ENCODE measurements at regions not wholly inside any gene's neighbourhood (a gene's known extent, or its start where the extent isn't known, plus 50 kb on each side); places are given as distances from the start of the nearest gene placed in this dataset.

GRCh38 chr2:220962556-220962955, 609.5 kb downstream of the EPHA4 start:
- DNase-seq = no peak

- DNase-seq = no peak
Measured at GRCh38 chr2:220963076-220963475, 609.0 kb downstream of the EPHA4 start.

- no peak for DNase-seq
Measured at GRCh38 chr2:220963930-220964329, 608.2 kb downstream of the EPHA4 start.

- DNase-seq = no peak
Measured at GRCh38 chr2:220966636-220967035, 605.5 kb downstream of the EPHA4 start.

- no peak for DNase-seq
Measured at GRCh38 chr2:220969348-220969747, 602.8 kb downstream of the EPHA4 start.

- DNase-seq = no peak
Measured at GRCh38 chr2:220980966-220981675, 591.0 kb downstream of the EPHA4 start.

GRCh38 chr2:220981926-220982325, 590.2 kb downstream of the EPHA4 start:
- DNase-seq = no peak

- DNase-seq = no peak
Measured at GRCh38 chr2:220985561-220985960, 586.5 kb downstream of the EPHA4 start.

GRCh38 chr2:220987839-220988238, 584.3 kb downstream of the EPHA4 start:
- DNase-seq = no peak

- no peak for DNase-seq
Measured at GRCh38 chr2:220991972-220992371, 580.1 kb downstream of the EPHA4 start.

- no peak for DNase-seq
Measured at GRCh38 chr2:220994846-220995245, 577.3 kb downstream of the EPHA4 start.

- DNase-seq = no peak
Measured at GRCh38 chr2:220995581-220995980, 576.5 kb downstream of the EPHA4 start.

GRCh38 chr2:220998156-220998555, 573.9 kb downstream of the EPHA4 start:
- DNase-seq = no peak

GRCh38 chr2:220999356-220999755, 572.7 kb downstream of the EPHA4 start:
- DNase-seq = no peak

- DNase-seq = no peak
Measured at GRCh38 chr2:221001381-221001801, 570.7 kb downstream of the EPHA4 start.

GRCh38 chr2:221002101-221002685, 569.9 kb downstream of the EPHA4 start:
- DNase-seq = no peak

- DNase-seq = no peak
Measured at GRCh38 chr2:221005338-221005737, 566.8 kb downstream of the EPHA4 start.

GRCh38 chr2:221006084-221006483, 566.0 kb downstream of the EPHA4 start:
- no peak for DNase-seq

GRCh38 chr2:221016551-221016950, 555.6 kb downstream of the EPHA4 start:
- no peak for DNase-seq

- DNase-seq = no peak
Measured at GRCh38 chr2:221018262-221018661, 553.8 kb downstream of the EPHA4 start.

- DNase-seq = no peak
Measured at GRCh38 chr2:221019668-221020067, 552.4 kb downstream of the EPHA4 start.

- DNase-seq = no peak
Measured at GRCh38 chr2:221022554-221022953, 549.5 kb downstream of the EPHA4 start.

- no peak for DNase-seq
Measured at GRCh38 chr2:221025398-221025797, 546.7 kb downstream of the EPHA4 start.

GRCh38 chr2:221034026-221034701, 537.9 kb downstream of the EPHA4 start:
- DNase-seq = no peak

Data from activated naive CD4-positive, alpha-beta T cell treated with Interleukin-2 at 50 U/mL for 16 hours (primary cell).